Upper lobe of right lung (tissue), 1 donor: ENCODE measurements at regions not wholly inside any gene's neighbourhood (a gene's known extent, or its start where the extent isn't known, plus 50 kb on each side); places are given as distances from the start of the nearest gene placed in this dataset.

ENCODE experiments used
- ATAC-seq: fragments of 200-7000 bp; cut with Tn5 transposase; one replicate; pipeline ENCODE4 v1.9.1; 2020; ENCODE audit warnings: mild to moderate bottlenecking, moderate library complexity
- DNase-seq: peaks from one replicate; pipeline ENCODE4 v3.0.0-alpha.2; 2020
- H3K27ac ChIP-seq: fragments of 200-600 bp; one replicate; pipeline ENCODE4 v1.8.0; 2022
- H3K27me3 ChIP-seq: fragments of 200-600 bp; one replicate; pipeline ENCODE4 v1.8.0; 2022; ENCODE audit warnings: mild to moderate bottlenecking
- H3K36me3 ChIP-seq: fragments of 200-600 bp; one replicate; pipeline ENCODE4 v1.8.0; 2022
- H3K4me1 ChIP-seq: fragments of 200-600 bp; one replicate; pipeline ENCODE4 v1.8.0; 2022
- H3K4me3 ChIP-seq: fragments of 200-600 bp; one replicate; pipeline ENCODE4 v1.8.0; 2022; ENCODE audit warnings: mild to moderate bottlenecking
- H3K9me3 ChIP-seq: fragments of 200-600 bp; one replicate; pipeline ENCODE4 v1.8.0; 2022
- CTCF ChIP-seq: fragments of 200-600 bp; IDR thresholded peaks from one replicate; pipeline ENCODE4 v1.8.0; 2022; ENCODE audit warnings: antibody characterized with exemption
- intact Hi-C: fragments of 100-400 bp; cut with DNase I; formaldehyde crosslinking; loops from one replicate; pipeline ENCODE4 v1.11.0; 2022
- donor health status: DM: no; HTN: yes; CAD: no; lungs with severe emphysema.

- DNase-seq (no peak), ATAC-seq (no peak)
- Histone ChIP-seq H3K36me3 (no peaks in the 10 kb centered on the region), H3K9me3 (no peaks in the 10 kb centered on the region), H3K4me3 (no peak overlapping the region), H3K27ac (no peak overlapping the region), H3K4me1 (no peaks in the 10 kb centered on the region), H3K27me3 (peaks cover 10% of the 10 kb centered on the region)
- TF ChIP-seq CTCF, result no peak
- intact Hi-C loops, result no loop called here
Observed at GRCh38 chr5:154570572-154571324, 92.7 kb upstream of the HAND1 start.

GRCh38 chr5:154568589-154568988, 90.6 kb upstream of the HAND1 start:
- Histone ChIP-seq H3K9me3 (no peaks in the 10 kb centered on the region), H3K27me3 (peaks cover under 1% of the 10 kb centered on the region), H3K4me3 (no peak overlapping the region), H3K27ac (no peak overlapping the region), H3K4me1 (no peaks in the 10 kb centered on the region), H3K36me3 (no peaks in the 10 kb centered on the region)
- no peak for TF ChIP-seq CTCF
- no peak for DNase-seq
- intact Hi-C loops, result no loop called here
- no peak for ATAC-seq

GRCh38 chr5:154567155-154567554, 89.1 kb upstream of the HAND1 start:
- DNase-seq (no peak), ATAC-seq (no peak)
- no peaks in the 10 kb centered on the region for H3K4me1 ChIP-seq
- H3K4me3 ChIP-seq, result no peak overlapping the region
- no peak overlapping the region for H3K27ac ChIP-seq
- intact Hi-C loops, result no loop called here
- H3K36me3 ChIP-seq, result no peaks in the 10 kb centered on the region
- no peak for TF ChIP-seq CTCF
- no peaks in the 10 kb centered on the region for H3K9me3 ChIP-seq
- H3K27me3 ChIP-seq, result no peaks in the 10 kb centered on the region

- Histone ChIP-seq H3K27ac (no peak overlapping the region), H3K36me3 (no peaks in the 10 kb centered on the region), H3K27me3 (no peaks in the 10 kb centered on the region), H3K9me3 (no peaks in the 10 kb centered on the region), H3K4me1 (no peaks in the 10 kb centered on the region), H3K4me3 (no peak overlapping the region)
- ATAC-seq (no peak), DNase-seq (no peak)
- no peak for TF ChIP-seq CTCF
- intact Hi-C loops, result no loop called here
Observed at GRCh38 chr5:154566146-154566680, 88.2 kb upstream of the HAND1 start.

- no peak for TF ChIP-seq CTCF
- DNase-seq (no peak), ATAC-seq (peak; percentile 92)
- H3K4me3 ChIP-seq, result no peak overlapping the region
- no peaks in the 10 kb centered on the region for H3K27me3 ChIP-seq
- no peaks in the 10 kb centered on the region for H3K4me1 ChIP-seq
- intact Hi-C loops, result no loop called here
- H3K9me3 ChIP-seq, result no peaks in the 10 kb centered on the region
- H3K36me3 ChIP-seq, result no peaks in the 10 kb centered on the region
- no peak overlapping the region for H3K27ac ChIP-seq
Observed at GRCh38 chr5:154565123-154565522, 87.1 kb upstream of the HAND1 start.
